Mesenchymal stem cell (in vitro differentiated cells and primary cell): ENCODE measurements at regions not wholly inside any gene's neighbourhood (a gene's known extent, or its start where the extent isn't known, plus 50 kb on each side); places are given as distances from the start of the nearest gene placed in this dataset.
A peak's percentile ranks its signal among the peaks of the same experiment; 100 is the strongest.

Source experiments
- DNase-seq: peaks from one replicate; pipeline ENCODE4 v3.0.0-alpha.2; 2013
- H2AFZ ChIP-seq: one replicate; pipeline ENCODE4 v1.6.1; 2013; ENCODE audit warnings: low read depth, mild to moderate bottlenecking, control low read depth, inconsistent platforms, low read length, moderate library complexity
- H2AK5ac ChIP-seq: 2 replicates; pipeline ENCODE4 v1.6.1; 2013; ENCODE audit warnings: low read length, moderate library complexity, mild to moderate bottlenecking, inconsistent platforms; ENCODE audit not compliant: severe bottlenecking
- H2BK120ac ChIP-seq: one replicate; pipeline ENCODE4 v1.6.1; 2013; ENCODE audit warnings: low read depth, mild to moderate bottlenecking, inconsistent platforms, low read length, moderate library complexity
- H2BK12ac ChIP-seq, 2 experiments: one replicate each; pipeline ENCODE4 v1.6.1; 2013; ENCODE audit warnings: inconsistent platforms in 2 of 2, low read length in 2 of 2, mild to moderate bottlenecking in 2 of 2, moderate library complexity in 2 of 2, control low read depth in 1 of 2
- H2BK15ac ChIP-seq: one replicate; pipeline ENCODE4 v1.6.1; 2013; ENCODE audit warnings: mild to moderate bottlenecking, low read depth, inconsistent platforms; ENCODE audit not compliant: poor library complexity, severe bottlenecking
- H2BK5ac ChIP-seq: 2 replicates; pipeline ENCODE4 v1.6.1; 2013; ENCODE audit warnings: low read depth, mild to moderate bottlenecking, low read length, control low read depth, inconsistent platforms; ENCODE audit not compliant: poor library complexity, severe bottlenecking
- H3K14ac ChIP-seq, 2 experiments: one replicate each; pipeline ENCODE4 v1.6.1; 2013; ENCODE audit warnings: inconsistent platforms in 2 of 2, low read length in 2 of 2, control low read depth in 1 of 2, mild to moderate bottlenecking in 1 of 2, moderate library complexity in 1 of 2
- H3K18ac ChIP-seq, 2 experiments: one replicate each; pipeline ENCODE4 v1.6.1; 2013; ENCODE audit warnings: inconsistent platforms in 2 of 2, low read length in 2 of 2, control low read depth in 1 of 2, low read depth in 1 of 2, mild to moderate bottlenecking in 1 of 2
- H3K23ac ChIP-seq, 2 experiments: one replicate each; pipeline ENCODE4 v1.6.1; 2013; ENCODE audit warnings: inconsistent platforms in 2 of 2, low read length in 2 of 2, mild to moderate bottlenecking in 2 of 2, moderate library complexity in 2 of 2, control low read depth in 1 of 2
- H3K27ac ChIP-seq: 2 replicates; pipeline ENCODE4 v1.5.1; 2013; ENCODE audit warnings: mild to moderate bottlenecking, moderate library complexity, low read length, control low read depth, inconsistent platforms; ENCODE audit not compliant: poor library complexity, severe bottlenecking
- H3K27me3 ChIP-seq, 2 experiments: 2 replicates each; pipeline versions ENCODE4 v1.6.1 to v1.7.0; 2013; ENCODE audit warnings: low read length in 2 of 2, mild to moderate bottlenecking in 2 of 2, moderate library complexity in 2 of 2, control low read depth in 1 of 2, inconsistent platforms in 1 of 2; ENCODE audit not compliant: control insufficient read depth in 1 of 2, insufficient read depth in 1 of 2
- H3K36me3 ChIP-seq, 2 experiments: 2 replicates each; pipeline versions ENCODE4 v1.6.1 to v1.7.0; 2013; ENCODE audit warnings: low read length in 2 of 2, control low read depth in 1 of 2, inconsistent platforms in 1 of 2, low read depth in 1 of 2, mild to moderate bottlenecking in 1 of 2; ENCODE audit not compliant: insufficient read depth in 2 of 2, control insufficient read depth in 1 of 2
- H3K4ac ChIP-seq, 2 experiments: one replicate each; pipeline ENCODE4 v1.6.1; 2013; ENCODE audit warnings: inconsistent platforms in 2 of 2, low read length in 2 of 2, mild to moderate bottlenecking in 2 of 2, moderate library complexity in 2 of 2, control low read depth in 1 of 2, low read depth in 1 of 2
- H3K4me1 ChIP-seq: 2 replicates; pipeline ENCODE4 v1.6.1; 2013; ENCODE audit warnings: low read depth, low read length, control low read depth; ENCODE audit not compliant: control insufficient read depth, insufficient read depth
- H3K4me2 ChIP-seq: 2 replicates; pipeline ENCODE4 v1.6.1; 2013; ENCODE audit warnings: low read length, mild to moderate bottlenecking, inconsistent platforms; ENCODE audit not compliant: poor library complexity, severe bottlenecking
- H3K4me3 ChIP-seq, 2 experiments: 2 replicates each; pipeline versions ENCODE4 v1.5.1 to v1.7.0; 2013; ENCODE audit warnings: low read length in 2 of 2, mild to moderate bottlenecking in 2 of 2, control low read depth in 1 of 2, low read depth in 1 of 2; ENCODE audit not compliant: insufficient read depth in 1 of 2
- H3K79me1 ChIP-seq: replicated peaks from 2 replicates; pipeline ENCODE4 v1.6.1; 2013; ENCODE audit warnings: mild to moderate bottlenecking, control low read depth, low read length, inconsistent platforms; ENCODE audit not compliant: poor library complexity, severe bottlenecking
- H3K9ac ChIP-seq: 2 replicates; pipeline ENCODE4 v1.7.0; 2013; ENCODE audit warnings: mild to moderate bottlenecking, low read length, moderate library complexity
- H3K9me3 ChIP-seq: 2 replicates; pipeline ENCODE4 v1.7.0; 2013; ENCODE audit warnings: mild to moderate bottlenecking, low read length; ENCODE audit not compliant: control insufficient read depth
- H4K8ac ChIP-seq: one replicate; pipeline ENCODE4 v1.6.1; 2013; ENCODE audit warnings: inconsistent platforms, mild to moderate bottlenecking, low read length, moderate library complexity
- H4K91ac ChIP-seq: one replicate; pipeline ENCODE4 v1.6.1; 2013; ENCODE audit warnings: mild to moderate bottlenecking, low read length, inconsistent platforms
- WGBS: methylation state at CpG from one replicate; pipeline ENCODE4 v1.1.7; 2013; ENCODE audit warnings: mixed read lengths; 5-methylcytosine and 5-hydroxymethylcytosine counted together

DNA sequence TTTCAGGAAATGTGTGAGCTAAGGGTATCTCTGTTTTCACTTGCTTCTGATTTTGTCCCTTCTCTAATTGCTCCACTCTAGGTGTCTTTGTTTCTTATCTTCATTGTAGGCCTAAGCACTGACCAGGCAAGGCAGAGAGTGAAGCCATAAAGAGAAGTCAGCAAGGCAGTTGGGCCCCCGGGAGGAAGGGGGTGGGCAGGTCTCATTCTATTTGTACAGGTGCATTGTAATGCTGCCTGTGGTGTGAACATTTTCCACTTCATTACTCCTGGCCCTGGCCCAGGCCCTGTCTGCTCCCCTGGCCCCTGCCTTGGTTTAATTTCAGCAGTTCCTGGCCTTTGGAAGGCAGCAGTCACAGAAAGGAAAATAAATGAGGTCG, 86.4 kb upstream of the JUN start:
- no peaks in the 10 kb centered on the region for H3K27me3 ChIP-seq
- H3K9ac ChIP-seq = no peak overlapping the region
- H2BK12ac ChIP-seq = peak overlapping the region in 1 of 2 experiments; percentile 21
- H4K8ac ChIP-seq = no peak overlapping the region
- H3K79me1 ChIP-seq = no peaks in the 10 kb centered on the region
- no peaks in the 10 kb centered on the region for H3K36me3 ChIP-seq
- H2AK5ac ChIP-seq = peak overlapping the region; percentile 77
- H3K14ac ChIP-seq = no peak overlapping the region
- H3K18ac ChIP-seq = no peak overlapping the region
- no peak overlapping the region for H3K4me3 ChIP-seq
- H3K4me1 ChIP-seq = peaks cover 6% of the 10 kb centered on the region
- H3K9me3 ChIP-seq = no peaks in the 10 kb centered on the region
- no peak overlapping the region for H3K4me2 ChIP-seq
- H2BK15ac ChIP-seq = no peak overlapping the region
- H2BK5ac ChIP-seq = peak overlapping the region; percentile 86
- H3K23ac ChIP-seq = no peak overlapping the region
- DNase-seq = no peak
- 100% methylated on average over 2 of the region's 2 CpGs for WGBS
- H3K27ac ChIP-seq = peak overlapping the region; percentile 90
- H2BK120ac ChIP-seq = no peak overlapping the region
- H2AFZ ChIP-seq = no peak overlapping the region
- H4K91ac ChIP-seq = no peak overlapping the region
- H3K4ac ChIP-seq = no peak overlapping the region

- Histone ChIP-seq H3K23ac (no peak overlapping the region), H2AFZ (peak overlapping the region; percentile 7), H2BK12ac (no peak overlapping the region), H3K27me3 (no peaks in the 10 kb centered on the region), H2BK15ac (no peak overlapping the region), H3K4ac (no peak overlapping the region), H3K14ac (no peak overlapping the region), H3K4me3 (peak overlapping the region in 1 of 2 experiments; percentile 21), H3K4me2 (no peak overlapping the region), H3K36me3 (no peaks in the 10 kb centered on the region), H4K8ac (no peak overlapping the region), H3K4me1 (peaks cover 6% of the 10 kb centered on the region), H3K79me1 (no peaks in the 10 kb centered on the region), H3K9ac (peak overlapping the region; percentile 72), H4K91ac (no peak overlapping the region), H2BK5ac (no peak overlapping the region), H3K18ac (peak overlapping the region in 1 of 2 experiments; percentile 37), H3K9me3 (no peaks in the 10 kb centered on the region), H2BK120ac (no peak overlapping the region), H3K27ac (no peak overlapping the region), H2AK5ac (no peak overlapping the region)
- no peak for DNase-seq
Measured at GRCh38 chr1:58874342-58874741, 90.5 kb upstream of the JUN start.

- Histone ChIP-seq H3K4me2 (no peak overlapping the region), H3K4ac (peak overlapping the region in 1 of 2 experiments; percentile 55), H2BK120ac (no peak overlapping the region), H3K9me3 (no peaks in the 10 kb centered on the region), H2AK5ac (peak overlapping the region; percentile 31), H3K18ac (peak overlapping the region in 1 of 2 experiments; percentile 3), H3K27me3 (no peaks in the 10 kb centered on the region), H3K14ac (no peak overlapping the region), H3K4me3 (peak overlapping the region in 1 of 2 experiments; percentile 21), H2BK15ac (no peak overlapping the region), H2AFZ (peak overlapping the region; percentile 39), H3K79me1 (no peaks in the 10 kb centered on the region), H3K36me3 (no peaks in the 10 kb centered on the region), H4K91ac (no peak overlapping the region), H2BK12ac (peak overlapping the region in 1 of 2 experiments; percentile 88), H3K4me1 (peaks cover 6% of the 10 kb centered on the region), H3K23ac (no peak overlapping the region), H3K9ac (peak overlapping the region; percentile 72), H4K8ac (peak overlapping the region; percentile 45), H2BK5ac (no peak overlapping the region), H3K27ac (no peak overlapping the region)
- 72% methylated on average over 9 of the region's 12 CpGs for WGBS
- peak; percentile 60 for DNase-seq
Measured at GRCh38 chr1:58874757-58875755, 91.2 kb upstream of the JUN start.

GRCh38 chr1:58879464-58879863, 95.6 kb upstream of the JUN start:
- no peaks in the 10 kb centered on the region for H3K9me3 ChIP-seq
- no peak overlapping the region for H4K8ac ChIP-seq
- no peaks in the 10 kb centered on the region for H3K27me3 ChIP-seq
- H2AK5ac ChIP-seq = no peak overlapping the region
- no peak overlapping the region for H2BK15ac ChIP-seq
- no peak overlapping the region for H2BK5ac ChIP-seq
- no peaks in the 10 kb centered on the region for H3K36me3 ChIP-seq
- no peak overlapping the region for H2BK120ac ChIP-seq
- no peak overlapping the region for H3K23ac ChIP-seq
- H3K4me1 ChIP-seq = peaks cover 13% of the 10 kb centered on the region
- no peak overlapping the region for H3K4me3 ChIP-seq
- DNase-seq = no peak
- no peak overlapping the region for H2BK12ac ChIP-seq
- no peak overlapping the region for H3K18ac ChIP-seq
- H3K27ac ChIP-seq = no peak overlapping the region
- no peak overlapping the region for H3K4ac ChIP-seq
- H3K14ac ChIP-seq = no peak overlapping the region
- H3K9ac ChIP-seq = no peak overlapping the region
- H4K91ac ChIP-seq = no peak overlapping the region
- no peaks in the 10 kb centered on the region for H3K79me1 ChIP-seq
- H3K4me2 ChIP-seq = no peak overlapping the region
- H2AFZ ChIP-seq = no peak overlapping the region
- WGBS = 93% methylated on average over 2 of the region's 2 CpGs
